GM18499 (cell line): ENCODE measurements at regions not wholly inside any gene's neighbourhood (a gene's known extent, or its start where the extent isn't known, plus 50 kb on each side); places are given as distances from the start of the nearest gene placed in this dataset.
A peak's percentile ranks its signal among the peaks of the same experiment; 100 is the strongest.
"Not testable (repeated sequence)": the region's sequence is repeated elsewhere in the genome, so short reads cannot be mapped to it uniquely, and the experiment has no call there.

Experiments used
- ATAC-seq: cut with Tn5 transposase; IDR thresholded peaks from one replicate; pipeline ENCODE4 v1.9.1; 2021; ENCODE audit warnings: moderate number of reproducible peaks; ENCODE audit not compliant: insufficient read depth, unreplicated experiment

DNA sequence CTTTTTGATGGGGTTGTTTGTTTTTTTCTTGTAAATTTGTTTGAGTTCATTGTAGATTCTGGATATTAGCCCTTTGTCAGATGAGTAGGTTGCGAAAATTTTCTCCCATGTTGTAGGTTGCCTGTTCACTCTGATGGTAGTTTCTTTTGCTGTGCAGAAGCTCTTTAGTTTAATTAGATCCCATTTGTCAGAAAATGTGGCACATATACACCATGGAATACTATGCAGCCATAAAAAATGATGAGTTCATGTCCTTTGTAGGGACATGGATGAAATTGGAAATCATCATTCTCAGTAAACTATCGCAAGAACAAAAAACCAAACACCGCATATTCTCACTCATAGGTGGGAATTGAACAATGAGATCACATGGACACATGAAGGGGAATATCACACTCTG lies 224.4 kb upstream of the TRIB2 start:
- ATAC-seq, result not testable (repeated sequence)

DNA sequence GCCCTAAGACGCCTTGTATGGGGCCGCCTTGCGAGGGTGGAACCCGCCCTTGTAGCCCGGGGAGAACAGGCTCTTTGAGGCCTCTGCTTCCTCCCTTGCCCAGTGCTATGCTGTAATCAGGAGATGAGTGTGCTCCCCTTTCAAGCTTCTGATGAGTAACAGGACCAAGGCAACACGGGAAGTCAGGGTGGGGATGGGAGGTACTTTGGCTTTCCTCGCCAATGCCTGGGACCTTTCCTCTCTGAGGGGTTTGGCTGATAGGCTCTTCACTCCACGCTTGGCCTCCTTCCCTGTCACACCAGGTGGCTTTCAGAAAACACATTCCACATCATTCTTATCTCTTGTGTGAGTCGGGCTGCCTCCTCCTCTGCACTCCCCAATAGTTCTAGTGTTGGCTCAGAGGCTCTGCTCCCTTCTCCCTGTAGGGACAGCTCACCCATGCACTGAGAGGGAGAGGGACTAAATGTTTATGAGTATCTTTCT lies 223.7 kb upstream of the TRIB2 start:
- ATAC-seq, result no peak

DNA sequence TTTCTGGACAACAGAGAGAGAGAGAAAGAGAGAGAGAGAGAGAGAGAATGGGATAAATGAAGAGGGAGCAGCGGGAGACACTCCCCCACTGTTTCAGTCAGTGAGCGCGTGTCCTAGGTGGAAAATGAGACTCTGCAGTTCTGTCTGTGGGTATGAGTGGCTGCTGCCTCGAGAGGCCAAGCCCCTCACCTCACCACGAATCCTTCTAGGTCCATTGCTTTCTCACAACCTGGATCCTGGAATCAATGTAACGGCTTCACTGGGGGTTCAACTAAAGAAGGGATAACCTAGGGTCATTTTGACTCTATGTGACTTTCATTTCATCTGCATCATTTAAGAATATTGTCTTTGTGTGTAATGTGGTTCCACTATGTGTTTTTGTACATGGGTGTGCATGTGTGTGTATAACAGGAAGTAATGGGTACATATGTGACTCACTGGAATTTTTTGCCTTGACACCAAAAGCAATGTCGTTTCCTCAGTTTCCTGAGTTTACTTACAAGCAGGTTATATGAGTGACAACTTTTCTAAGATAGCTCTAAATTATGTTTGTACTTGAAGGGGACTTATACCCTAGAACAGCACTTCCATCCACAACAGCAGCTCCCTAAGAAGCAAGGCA lies 221.4 kb upstream of the TRIB2 start:
- ATAC-seq, result no peak

DNA sequence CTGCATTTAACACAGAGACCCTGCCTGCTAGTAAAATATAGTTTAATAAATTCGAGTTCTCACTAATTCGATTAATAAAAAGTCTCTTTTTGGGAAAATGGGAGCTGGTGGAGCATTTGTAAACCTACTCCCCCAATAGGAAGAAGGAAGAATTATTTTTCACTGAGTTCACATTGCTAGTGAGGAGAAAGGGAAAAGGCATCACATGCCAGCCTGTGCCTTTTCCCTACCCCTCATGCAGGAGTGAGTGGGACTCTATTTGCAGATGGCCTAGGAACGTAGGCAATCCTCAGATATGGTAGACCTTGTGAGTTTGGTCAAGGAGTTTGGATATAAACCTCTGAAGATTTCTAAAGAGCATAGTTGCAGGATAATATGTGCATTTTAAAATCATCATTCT lies 218.4 kb upstream of the TRIB2 start:
- ATAC-seq, result no peak

DNA sequence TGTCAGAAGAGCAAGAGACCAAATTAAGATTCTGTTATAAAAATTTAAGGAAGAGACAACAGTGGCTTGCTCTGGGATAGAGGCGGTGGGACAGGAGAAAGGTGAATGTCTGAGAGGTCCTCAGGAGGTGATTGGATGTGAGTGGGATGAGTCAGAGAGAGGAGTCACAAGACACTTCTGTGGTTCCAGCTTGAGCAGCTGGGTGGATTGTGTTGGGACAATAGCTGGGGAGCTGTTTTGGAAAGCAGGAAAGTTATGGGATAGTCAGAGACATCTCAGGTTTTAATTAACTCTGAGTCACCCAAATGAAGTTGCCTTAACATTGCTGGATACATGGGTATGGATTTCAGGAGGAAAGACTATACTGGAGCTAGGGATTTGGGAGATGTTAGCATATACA lies 218.0 kb upstream of the TRIB2 start:
- no peak for ATAC-seq

DNA sequence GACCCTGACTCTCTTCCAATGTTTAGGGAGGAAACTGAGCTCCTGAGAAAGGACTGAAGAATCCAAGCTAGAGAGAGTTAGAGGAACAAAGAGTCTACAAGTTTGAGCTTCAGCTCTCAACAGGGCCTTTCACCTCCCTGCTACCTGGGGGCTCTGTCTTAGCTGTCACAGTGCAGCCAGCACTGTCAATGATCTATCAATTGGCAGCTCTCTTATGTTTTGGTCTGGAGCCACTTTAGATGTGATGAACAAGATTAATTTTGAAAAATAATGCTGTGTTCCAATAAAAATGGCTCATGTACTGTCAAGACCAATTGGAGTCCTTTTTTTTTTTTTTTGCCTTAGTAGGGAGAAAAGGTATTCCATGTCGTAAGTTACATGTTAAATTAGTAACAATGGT lies 215.8 kb upstream of the TRIB2 start:
- no peak for ATAC-seq

DNA sequence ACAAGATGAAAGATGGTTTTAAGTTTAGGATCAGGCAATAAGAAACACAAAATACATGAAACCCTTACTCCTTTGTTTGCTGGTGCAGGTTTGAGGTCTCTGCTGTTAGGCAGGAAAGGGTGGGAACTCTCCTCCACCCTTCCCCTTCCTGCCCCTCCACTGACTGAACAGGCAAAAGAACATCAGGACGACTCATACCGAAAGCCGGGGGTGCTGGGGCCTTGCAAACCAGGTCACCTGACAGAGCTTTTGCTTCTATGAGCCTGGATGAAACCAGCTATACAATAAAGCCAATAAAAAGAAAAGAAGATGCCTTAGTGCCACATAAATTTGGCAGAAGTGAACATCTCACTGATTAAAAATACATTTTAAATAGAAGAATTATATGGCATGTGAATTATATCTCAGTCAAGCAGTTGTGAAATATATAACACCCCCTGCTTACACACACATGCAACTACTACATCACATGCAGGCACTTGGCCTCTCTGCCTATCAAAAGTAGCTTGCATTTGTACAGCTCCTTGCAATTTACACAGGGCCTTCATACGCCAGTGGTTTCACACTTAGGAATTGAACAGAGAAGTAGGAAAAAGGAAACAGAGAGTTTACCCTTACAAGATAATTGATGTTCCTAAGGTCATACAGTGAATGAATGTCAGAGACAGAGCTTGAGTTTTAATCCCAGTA lies 215.1 kb upstream of the TRIB2 start:
- peak; percentile 80 for ATAC-seq

DNA sequence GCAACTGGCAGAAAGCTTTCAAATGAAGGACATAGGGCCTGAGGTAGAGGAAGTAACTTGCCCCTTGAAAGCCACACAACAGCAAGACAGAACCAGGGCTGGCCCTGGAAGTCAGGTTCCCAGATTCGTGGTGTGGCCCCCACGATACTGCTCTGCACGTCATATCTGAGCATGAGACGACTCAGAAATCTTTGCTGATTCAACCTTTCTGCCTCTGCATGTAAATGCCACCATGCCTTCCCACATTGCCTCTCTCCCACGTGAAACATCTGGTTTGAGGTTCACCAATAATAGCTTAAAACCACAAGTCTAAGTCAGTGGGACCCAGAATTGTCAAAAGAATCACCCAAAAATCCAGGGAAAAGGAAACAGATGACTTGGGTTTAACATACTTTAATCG lies 214.0 kb upstream of the TRIB2 start:
- ATAC-seq, result no peak

DNA sequence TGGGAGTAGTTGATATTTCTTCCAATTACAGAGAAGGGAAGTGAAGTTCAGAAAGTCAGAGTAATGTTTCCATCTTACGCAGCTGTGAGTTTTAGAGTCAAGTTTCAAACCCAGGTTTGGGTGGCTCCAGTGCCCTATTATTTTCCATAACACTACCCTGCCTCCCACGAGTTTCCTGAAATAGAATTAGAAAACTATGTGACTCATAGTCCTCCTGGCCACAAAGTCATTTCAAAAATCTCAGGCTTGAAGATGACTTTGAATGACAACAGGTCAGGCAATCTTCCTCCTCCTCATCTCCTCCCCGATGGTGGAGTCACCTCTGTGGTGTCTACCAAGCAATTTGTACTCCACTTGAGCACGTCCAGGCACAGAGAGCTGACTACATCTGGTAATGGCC lies 212.3 kb upstream of the TRIB2 start:
- ATAC-seq, result peak; percentile 30

DNA sequence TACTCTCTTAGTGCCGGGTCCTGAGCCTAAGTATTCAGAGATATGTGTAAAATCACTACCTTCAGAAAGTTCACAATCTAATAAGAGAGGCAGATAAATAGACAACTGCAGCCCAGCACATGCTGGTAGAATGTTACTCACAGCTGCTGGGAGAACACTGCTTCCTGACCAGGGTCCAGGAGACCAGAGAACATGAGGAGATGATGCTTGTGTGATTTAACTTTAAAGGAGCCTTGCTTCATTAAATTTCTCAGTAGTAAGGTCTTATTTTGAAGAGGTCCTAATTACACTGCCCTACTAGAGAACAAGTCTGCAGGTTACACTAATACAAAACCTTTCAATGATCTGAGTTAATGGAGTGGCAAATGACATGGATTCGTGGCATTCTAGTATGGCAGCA lies 209.9 kb upstream of the TRIB2 start:
- ATAC-seq, result no peak

DNA sequence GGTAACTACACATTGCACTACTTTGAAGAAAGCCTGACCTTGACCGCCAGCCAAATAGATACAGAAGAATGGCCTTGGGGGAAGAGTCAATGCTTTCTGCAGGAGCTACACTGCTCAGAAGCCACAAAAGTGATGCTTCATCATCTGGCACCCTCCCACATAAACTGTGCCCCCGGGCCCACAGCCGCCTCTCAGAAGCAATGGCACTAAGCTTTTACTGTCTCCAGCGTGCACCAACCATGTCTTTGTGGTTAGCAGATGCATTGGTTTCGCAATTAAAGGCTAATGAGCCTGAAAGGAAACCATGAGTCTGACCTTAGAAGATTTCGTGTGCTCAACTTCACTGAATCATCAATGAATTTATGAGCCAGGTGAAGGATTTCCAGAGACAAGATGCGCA lies 209.4 kb upstream of the TRIB2 start:
- peak; percentile 63 for ATAC-seq

DNA sequence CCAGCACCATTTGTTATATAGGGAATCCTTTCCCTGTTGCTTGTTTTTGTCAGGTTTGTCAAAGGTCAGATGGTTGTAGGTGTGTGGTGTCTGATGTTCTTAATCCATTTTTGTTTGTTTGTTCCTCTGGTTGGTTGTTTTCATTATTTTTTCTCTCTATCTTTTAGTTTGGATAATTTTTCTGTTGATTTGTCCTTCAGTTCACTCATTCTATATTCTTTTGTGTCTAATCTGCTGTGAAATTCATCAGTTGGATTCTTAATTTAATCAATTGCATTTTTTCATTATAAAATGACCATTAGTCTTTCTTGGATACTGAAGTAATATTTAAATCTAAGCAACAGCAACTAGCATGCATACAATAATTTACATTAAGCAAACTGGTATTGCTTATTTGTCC lies 206.7 kb upstream of the TRIB2 start:
- ATAC-seq, result no peak

DNA sequence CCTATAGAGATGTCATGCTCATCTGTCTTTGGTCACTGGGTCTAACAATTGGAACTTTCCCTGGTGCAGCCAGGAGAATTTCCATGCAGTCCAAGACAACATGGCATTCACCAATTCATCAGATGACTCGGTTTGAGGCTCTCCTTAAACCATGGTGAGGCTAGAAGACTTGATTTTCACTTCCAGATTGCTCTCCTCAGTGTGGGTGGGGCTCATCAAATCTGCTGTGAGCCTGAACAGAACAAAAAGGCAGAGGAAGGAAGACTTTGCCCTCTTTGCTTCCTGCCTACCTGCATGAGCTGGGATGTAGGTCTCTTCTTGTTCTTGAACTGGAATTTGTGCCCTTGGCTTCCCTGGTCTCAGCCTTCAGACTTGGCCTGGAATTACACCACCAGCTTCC lies 203.4 kb upstream of the TRIB2 start:
- no peak for ATAC-seq

DNA sequence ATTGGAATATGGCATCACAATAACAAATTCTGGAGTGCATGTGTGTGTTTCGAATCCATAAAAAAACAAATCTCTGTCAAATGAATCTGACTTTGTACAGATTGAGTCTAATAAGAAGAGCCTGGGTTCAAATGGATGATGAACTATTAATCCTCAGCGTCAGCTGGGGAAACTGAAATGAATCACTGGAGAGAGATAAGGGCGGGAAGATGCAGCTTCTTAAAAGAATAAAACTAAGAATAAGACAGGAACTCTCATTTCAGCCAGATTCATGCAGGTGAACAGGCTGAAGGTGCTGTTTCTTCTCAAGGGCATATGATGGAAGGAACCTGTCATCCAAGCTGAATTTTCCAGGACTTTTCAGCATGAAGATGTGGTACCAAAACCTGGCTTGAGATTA lies 202.6 kb upstream of the TRIB2 start:
- no peak for ATAC-seq

DNA sequence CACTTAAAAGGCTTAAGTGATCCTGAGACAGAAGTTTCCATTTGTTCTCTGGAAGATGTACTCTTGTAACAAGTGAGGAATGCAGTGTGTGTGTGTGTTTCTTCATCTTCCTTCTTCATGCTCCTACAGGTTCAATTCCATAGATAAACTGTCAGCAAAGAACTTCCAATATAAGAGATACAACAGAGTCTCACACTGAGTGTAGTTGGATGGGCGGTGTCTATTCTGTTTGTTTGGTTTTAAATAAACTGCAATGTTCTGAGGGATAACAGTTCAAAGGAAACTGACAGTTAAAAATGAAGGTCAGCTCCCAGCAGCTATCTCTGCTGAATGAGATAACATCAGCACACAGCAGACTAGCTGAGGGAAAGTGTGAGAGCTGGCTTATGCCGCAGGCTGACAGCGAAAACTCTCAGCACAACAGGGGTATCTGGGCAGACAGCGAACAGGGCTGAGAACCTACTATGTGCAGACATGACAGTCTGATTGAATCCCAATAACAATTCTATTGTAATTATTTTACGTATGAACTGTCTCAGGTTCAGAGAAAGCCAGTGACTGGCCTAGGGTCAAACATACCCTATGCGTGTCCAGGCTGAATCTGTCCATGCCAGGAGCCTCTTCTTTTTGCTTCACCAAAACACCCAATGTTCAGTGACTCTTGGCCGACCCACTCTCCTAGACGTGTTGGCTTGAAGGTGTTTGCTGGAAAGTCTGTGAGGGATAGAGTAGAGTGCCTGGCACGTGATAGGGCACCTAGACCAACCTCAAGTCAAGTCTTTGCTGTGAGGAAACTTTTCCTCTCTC lies 201.9 kb upstream of the TRIB2 start:
- ATAC-seq, result no peak

DNA sequence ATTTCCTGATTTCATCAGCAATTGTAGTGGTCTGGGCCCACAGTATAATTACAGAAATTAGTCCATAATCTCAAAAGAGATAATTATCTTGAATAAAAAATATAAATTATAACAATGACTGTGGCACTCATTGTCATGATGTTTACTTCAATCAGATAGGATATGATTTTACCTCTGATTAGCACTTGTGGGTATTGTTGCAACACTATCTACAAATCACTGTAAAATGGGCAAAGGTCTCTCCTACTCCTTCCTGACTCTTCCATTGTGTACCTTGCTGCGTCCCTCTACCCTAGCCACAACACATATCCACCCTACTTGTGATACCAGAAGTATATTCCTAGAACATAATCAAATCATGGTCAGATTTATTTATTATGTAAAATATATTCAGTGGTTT lies 200.9 kb upstream of the TRIB2 start:
- no peak for ATAC-seq

DNA sequence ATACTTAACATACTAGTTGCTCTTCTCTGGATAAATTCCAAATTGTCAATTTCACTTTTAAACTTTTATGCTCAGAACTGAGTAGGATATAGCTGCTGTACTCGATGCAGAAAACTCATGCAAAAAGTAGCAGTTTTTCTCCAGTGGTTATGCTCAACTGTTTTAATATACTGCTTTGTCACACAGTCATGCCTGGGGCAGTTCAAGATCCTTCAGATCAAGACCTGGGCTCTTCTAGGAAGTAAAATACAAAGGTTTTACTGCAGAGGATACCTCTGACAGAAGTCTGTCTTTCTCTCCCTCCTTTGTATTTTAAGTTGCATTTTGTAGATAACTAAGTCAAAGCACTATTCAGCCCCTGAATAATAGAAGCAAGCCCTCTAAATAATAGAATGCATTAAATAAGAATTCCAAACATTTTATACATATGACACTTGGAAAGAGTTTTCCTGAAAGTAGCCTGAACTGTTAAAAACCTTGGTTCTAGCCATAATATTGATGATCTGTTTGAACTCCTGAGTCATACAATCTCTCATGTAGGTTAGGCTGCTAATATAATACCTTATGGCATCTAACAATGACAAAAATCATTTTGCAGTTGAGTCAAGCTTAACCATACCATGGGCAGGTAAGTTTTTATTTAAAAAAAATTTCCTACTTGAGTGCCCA lies 183.3 kb upstream of the TRIB2 start:
- no peak for ATAC-seq

DNA sequence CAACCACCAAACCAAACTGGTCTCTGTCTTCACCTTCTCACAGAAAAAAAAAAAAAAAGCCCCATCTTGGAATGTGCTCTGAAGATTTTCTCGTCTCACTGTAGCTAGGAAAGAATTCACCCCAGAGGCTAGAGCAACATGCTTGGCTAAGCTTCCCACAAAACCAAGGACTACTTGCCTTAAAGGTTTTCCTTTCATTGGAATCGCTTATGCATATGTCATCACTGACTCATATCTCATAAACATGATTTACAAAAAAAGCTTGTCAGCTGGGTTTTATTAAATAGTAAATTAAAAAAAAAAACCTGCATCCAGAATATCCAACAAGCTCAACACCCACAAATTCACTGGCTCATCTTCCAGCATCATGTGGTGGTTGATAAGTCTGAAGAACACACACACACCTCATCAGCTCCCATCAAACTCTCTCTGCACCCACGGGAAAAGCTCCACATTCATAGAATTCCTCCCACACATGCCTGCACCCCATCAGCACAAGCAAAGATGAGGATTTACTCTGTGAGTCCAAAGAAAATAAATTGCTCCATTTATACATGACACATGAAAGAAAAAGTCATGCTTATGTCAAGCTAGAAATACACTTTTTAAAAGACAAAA lies 182.0 kb upstream of the TRIB2 start:
- ATAC-seq, result no peak

DNA sequence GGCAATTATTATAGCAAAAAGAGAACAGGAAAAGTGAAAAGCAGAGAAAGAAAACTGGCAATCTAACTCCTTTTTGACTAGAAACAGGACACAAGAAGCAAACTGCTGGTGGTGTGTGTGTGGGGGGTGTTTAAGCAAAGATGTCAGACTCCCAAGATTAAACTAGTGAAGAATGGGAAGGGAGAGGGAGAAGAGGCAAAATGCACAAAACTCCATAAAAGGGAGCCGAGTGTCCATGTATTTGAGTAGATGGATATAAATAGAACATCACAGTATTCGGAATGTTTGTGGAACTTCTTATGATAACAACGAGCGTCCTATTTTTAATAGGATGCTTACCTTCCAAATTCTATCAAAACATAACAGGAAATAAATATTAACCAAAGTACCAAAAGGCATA lies 179.8 kb upstream of the TRIB2 start:
- ATAC-seq, result no peak

DNA sequence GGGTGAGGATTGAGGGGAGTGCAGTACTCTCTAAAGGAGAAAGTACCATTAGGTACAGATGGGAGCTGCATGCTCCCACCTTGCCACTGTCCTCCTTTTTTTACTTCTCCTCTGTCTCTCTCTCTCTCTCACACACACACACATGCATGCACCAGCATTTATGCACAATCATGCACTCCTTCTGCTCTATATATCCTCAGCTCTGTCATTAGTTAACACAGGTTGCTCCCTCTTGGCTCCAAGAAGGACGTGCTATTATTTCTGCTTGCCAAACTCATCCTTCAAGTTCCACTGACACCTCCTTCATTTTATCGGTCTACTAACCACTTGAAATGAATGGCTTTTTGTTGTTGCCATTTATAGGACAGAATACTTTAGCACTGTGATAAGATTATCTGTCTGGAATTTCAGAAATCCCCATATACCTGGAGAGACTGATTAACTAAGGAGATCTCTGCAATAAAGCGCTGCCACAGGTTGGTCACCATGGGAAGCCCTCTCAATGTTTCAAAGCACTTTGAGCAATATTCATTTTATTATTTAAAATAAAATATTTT lies 178.5 kb upstream of the TRIB2 start:
- ATAC-seq, result no peak
